HFF-Myc (cell line): ENCODE measurements at regions not wholly inside any gene's neighbourhood (a gene's known extent, or its start where the extent isn't known, plus 50 kb on each side); places are given as distances from the start of the nearest gene placed in this dataset.
"Not testable (repeated sequence)": the region's sequence is repeated elsewhere in the genome, so short reads cannot be mapped to it uniquely, and the experiment has no call there.

ENCODE experiments used
- DNase-seq: peaks from one replicate; pipeline ENCODE4 v3.0.0-alpha.2; 2011; ENCODE audit warnings: low read depth; ENCODE audit errors: extremely low read depth
- H3K4me3 ChIP-seq: replicated peaks from 2 replicates; pipeline ENCODE4 v1.5.1; 2011; ENCODE audit warnings: low read depth, mild to moderate bottlenecking, control low read depth, low read length
- TF ChIP-seq, protein P1 (sequence below): IDR thresholded peaks from 2 replicates; pipeline ENCODE4 v1.5.1; 2012; ENCODE audit warnings: mild to moderate bottlenecking, low read depth, low read length, control low read depth; ENCODE audit errors: missing control alignments

DNA sequence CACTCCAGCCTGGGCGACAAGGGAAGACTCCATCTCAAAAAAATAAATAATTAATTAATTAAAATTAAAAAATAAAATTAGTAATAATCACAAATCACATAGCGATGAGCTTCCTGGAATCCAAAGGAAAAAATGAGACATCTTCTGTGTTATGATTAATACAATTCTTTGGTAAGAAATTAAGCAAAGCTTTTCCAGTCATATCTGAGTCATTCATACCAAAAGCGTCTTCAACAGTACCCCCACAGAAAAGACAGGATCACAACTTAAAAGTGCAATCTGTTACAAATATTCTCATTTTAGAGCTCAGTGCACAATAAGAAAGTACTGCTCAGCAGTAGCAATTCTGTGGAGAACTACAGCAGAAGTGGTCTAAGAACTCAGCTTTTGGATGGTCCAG lies 168.5 kb upstream of the MXRA5 start:
- no peak overlapping the region for H3K4me3 ChIP-seq
- TF ChIP-seq, protein P1, sequence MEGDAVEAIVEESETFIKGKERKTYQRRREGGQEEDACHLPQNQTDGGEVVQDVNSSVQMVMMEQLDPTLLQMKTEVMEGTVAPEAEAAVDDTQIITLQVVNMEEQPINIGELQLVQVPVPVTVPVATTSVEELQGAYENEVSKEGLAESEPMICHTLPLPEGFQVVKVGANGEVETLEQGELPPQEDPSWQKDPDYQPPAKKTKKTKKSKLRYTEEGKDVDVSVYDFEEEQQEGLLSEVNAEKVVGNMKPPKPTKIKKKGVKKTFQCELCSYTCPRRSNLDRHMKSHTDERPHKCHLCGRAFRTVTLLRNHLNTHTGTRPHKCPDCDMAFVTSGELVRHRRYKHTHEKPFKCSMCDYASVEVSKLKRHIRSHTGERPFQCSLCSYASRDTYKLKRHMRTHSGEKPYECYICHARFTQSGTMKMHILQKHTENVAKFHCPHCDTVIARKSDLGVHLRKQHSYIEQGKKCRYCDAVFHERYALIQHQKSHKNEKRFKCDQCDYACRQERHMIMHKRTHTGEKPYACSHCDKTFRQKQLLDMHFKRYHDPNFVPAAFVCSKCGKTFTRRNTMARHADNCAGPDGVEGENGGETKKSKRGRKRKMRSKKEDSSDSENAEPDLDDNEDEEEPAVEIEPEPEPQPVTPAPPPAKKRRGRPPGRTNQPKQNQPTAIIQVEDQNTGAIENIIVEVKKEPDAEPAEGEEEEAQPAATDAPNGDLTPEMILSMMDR, result no peak
- DNase-seq, result no peak

DNA sequence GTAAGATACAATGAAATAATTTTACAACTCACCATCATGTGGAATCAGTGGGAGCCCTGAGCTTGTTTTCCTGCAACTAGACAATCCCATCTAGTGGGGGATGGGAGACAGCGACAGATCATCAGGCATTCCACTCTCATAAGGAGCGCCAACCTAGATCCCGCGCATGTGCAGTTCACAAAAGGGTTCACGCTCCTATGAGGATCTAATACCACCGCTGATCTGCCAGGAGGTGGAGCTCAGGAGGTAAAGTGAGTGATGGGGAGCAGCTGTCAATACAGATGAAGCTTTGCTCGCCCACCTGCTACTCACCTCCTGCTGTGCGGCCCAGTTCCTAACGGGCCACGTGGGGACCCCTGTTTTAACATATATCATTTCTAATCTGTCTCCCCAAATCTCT lies 165.7 kb upstream of the MXRA5 start:
- H3K4me3 ChIP-seq, DNase-seq: not testable (repeated sequence)

DNA sequence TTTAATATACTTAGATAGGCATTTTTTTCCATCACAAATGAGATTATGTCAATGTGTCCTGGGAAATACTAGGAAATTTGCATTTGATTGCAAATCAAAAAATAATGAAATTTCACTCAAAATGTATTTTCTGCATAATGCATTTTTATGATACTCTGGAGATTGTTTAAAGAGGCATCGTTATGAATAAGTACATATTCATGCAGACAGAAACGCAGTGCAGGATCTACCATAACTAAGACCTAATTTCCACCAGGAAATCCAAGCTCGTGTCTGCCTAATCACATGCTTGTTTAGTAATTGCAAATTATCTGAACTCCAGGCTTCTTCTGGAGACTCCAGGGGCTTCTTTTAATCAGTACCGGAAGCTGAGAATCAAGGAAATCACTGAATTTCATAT lies 163.5 kb upstream of the MXRA5 start:
- no peak for DNase-seq
- TF ChIP-seq, protein P1, result no peak
- H3K4me3 ChIP-seq, result no peak overlapping the region

DNA sequence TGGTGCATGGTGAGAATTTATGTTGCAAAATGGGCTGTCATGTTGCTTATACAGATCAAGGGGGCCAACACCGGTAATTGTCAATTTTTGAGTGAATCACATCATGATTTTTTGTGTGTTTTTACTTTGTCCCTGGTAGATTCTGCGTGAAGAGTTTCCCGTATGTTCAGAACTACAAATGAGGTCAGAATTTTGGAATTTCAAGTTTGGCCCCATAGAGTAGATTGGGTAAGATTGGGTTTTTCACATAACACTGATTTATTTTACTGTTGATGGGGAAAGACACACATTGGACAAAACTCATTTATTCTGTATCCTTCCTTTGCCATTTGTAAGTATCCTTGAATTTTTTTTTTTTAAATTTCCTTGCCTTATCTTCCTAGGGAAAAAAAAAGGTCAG lies 158.5 kb upstream of the MXRA5 start:
- no peak for DNase-seq
- TF ChIP-seq, protein P1, result no peak
- H3K4me3 ChIP-seq, result no peak overlapping the region

DNA sequence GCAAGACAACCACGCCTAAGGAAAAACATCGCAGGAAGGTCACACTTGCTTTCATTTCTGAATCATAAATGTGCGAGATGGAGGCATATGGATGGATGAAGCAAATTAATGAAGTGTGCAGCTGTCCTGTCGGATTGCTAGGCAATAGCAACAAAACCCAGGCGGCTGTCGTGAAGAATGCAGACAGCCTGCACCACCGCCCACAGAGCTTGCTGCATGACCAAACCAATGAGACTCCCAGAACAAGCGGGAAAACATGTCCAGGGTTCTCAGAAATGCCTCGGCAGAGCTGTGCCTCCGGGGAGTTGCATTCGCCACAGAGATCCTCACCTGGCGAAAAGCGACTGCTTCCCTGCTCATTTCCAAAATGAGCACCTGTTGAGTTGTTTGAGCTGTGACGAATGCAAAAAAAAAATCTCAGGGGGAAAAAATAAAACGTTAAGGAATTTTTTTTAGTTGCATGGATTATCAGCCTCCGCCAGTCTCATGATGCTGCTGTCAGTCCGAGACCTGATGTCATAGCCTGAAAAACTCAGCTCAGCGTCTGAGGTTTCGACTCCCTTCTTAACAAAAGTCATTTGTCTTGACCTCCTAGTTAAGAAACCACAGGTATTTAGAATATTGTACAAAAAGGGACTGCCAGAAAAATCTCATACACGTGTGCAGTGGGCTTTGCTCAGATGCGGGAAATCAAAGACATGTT lies 155.5 kb upstream of the MXRA5 start:
- DNase-seq, result no peak
- TF ChIP-seq, protein P1, result no peak

DNA sequence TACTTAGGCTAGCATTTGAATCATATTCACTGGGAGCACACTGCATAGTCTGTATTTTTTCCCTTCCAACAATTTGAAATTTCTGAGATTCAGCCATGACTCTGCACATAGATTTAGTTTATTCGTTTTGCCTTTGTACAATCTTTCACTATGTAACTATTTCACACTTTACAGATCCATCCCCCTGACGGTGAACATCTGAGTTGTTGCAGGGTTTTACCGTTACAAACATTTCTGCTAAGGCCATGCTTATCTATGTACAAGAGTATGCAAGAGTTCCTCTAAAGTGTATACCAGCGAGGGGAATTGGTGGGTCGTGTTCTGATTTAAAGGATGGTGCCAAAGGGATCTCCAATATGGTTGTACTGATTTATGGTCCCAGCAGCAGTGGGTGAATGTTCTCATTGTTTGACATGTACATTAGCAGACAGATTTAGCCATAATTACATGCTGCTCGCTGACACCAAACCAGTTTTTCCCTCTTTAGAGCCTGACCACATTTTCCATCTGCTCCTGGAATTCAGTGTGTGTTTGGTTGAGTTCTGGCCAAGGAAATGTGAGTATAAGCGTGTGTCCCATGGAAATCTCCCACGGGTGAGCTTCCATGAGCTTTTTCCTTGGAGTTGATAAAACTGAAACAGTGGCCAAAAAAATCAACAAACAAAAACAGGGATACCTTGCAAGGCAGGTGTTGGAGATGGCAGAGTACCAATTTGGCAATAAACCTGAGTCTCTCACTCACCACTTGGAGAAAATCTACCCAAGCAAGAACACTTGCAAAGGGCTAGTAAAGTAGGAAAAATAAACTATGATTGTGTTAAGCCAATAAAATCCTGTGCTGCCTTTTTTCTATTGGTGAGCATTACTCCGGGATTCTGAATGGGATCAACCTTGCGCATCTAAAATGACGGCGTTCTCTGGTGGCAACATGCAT lies 149.7 kb upstream of the MXRA5 start:
- H3K4me3 ChIP-seq, DNase-seq: not testable (repeated sequence)

More for the DNA sequence above, 155.5 kb upstream of the MXRA5 start:
- no peak overlapping the region for H3K4me3 ChIP-seq

DNA sequence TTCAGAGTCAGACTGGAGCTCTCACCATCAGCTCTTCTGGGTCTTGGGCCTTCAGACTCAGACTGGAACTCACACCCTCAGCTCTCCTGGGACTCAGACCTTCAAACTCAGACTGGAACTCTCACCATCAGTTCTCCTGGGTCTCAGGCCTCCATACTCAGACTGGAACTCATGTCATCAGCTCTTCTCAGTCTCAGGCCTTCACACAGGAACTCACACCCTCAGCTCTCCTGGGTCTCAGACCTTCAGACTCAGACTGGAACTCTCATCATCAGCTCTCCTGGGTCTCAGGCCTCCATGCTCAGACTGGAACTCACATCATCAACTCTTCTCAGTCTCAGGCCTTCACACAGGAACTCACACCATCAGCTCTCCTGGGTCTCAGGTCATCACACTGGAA lies 147.2 kb upstream of the MXRA5 start:
- no peak overlapping the region for H3K4me3 ChIP-seq
- DNase-seq, result no peak
- TF ChIP-seq, protein P1, result no peak
